Nephron (organoid): ENCODE measurements at regions not wholly inside any gene's neighbourhood (a gene's known extent, or its start where the extent isn't known, plus 50 kb on each side); places are given as distances from the start of the nearest gene placed in this dataset.

ENCODE experiments used
- H3K27ac Mint-ChIP-seq, 3 experiments: 2 replicates each; pipeline ENCODE4 v1.8.0; 2020; ENCODE audit warnings: mixed read lengths in 3 of 3, mild to moderate bottlenecking in 2 of 3, moderate library complexity in 1 of 3
- H3K27me3 Mint-ChIP-seq: 2 replicates; pipeline ENCODE4 v1.8.0; 2021; ENCODE audit warnings: low read depth, mild to moderate bottlenecking, moderate library complexity, mixed read lengths
- H3K36me3 Mint-ChIP-seq: 2 replicates; pipeline ENCODE4 v1.8.0; 2020; ENCODE audit warnings: low read depth, mixed read lengths
- H3K4me1 Mint-ChIP-seq: 2 replicates; pipeline ENCODE4 v1.8.0; 2020; ENCODE audit warnings: mixed read lengths
- H3K4me3 Mint-ChIP-seq, 3 experiments: 2 replicates each; pipeline ENCODE4 v1.8.0; 2020; ENCODE audit warnings: mild to moderate bottlenecking in 3 of 3, mixed read lengths in 3 of 3, moderate library complexity in 2 of 3
- H3K9me3 Mint-ChIP-seq: 2 replicates; pipeline ENCODE4 v1.8.0; 2020; ENCODE audit warnings: mixed read lengths
- TF ChIP-seq, protein P1 (sequence below), 3 experiments: fragments of 200-600 bp; sonication (generic); IDR thresholded peaks; one replicate each; pipeline ENCODE4 v1.5.0; 2021; ENCODE audit warnings: antibody characterized with exemption in 3 of 3; ENCODE audit not compliant: unreplicated experiment in 3 of 3

DNA sequence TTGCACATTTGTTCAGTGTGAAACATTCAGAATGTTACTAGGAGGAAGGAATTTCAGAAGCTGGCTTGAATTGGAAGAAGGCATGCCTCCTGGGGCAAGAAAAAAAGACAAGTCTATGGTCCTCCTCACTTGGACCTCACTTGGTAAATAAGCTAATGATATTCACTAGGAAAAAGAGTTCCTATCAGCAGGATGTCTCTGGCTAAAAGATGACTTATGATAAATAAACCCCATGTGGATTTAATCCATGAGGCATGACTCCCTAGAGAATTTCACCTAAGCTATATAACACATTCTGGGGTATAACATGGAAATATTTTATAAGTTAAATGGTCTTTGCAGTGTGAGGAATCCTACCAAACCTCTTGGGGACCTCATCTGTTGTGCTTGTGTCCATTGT, 199.9 kb downstream of the LRIG3 start:
- no peak overlapping the region for H3K4me3 Mint-ChIP-seq
- TF ChIP-seq, protein P1, sequence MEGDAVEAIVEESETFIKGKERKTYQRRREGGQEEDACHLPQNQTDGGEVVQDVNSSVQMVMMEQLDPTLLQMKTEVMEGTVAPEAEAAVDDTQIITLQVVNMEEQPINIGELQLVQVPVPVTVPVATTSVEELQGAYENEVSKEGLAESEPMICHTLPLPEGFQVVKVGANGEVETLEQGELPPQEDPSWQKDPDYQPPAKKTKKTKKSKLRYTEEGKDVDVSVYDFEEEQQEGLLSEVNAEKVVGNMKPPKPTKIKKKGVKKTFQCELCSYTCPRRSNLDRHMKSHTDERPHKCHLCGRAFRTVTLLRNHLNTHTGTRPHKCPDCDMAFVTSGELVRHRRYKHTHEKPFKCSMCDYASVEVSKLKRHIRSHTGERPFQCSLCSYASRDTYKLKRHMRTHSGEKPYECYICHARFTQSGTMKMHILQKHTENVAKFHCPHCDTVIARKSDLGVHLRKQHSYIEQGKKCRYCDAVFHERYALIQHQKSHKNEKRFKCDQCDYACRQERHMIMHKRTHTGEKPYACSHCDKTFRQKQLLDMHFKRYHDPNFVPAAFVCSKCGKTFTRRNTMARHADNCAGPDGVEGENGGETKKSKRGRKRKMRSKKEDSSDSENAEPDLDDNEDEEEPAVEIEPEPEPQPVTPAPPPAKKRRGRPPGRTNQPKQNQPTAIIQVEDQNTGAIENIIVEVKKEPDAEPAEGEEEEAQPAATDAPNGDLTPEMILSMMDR (IDR thresholded peaks at IDR 0.05; ENCODE audit: unreplicated experiment in 3 of 3): no peak
- no peak overlapping the region for H3K27ac Mint-ChIP-seq
- no peaks in the 10 kb centered on the region for H3K9me3 Mint-ChIP-seq
- H3K4me1 Mint-ChIP-seq: no peaks in the 10 kb centered on the region
- H3K36me3 Mint-ChIP-seq: no peaks in the 10 kb centered on the region
- no peaks in the 10 kb centered on the region for H3K27me3 Mint-ChIP-seq

DNA sequence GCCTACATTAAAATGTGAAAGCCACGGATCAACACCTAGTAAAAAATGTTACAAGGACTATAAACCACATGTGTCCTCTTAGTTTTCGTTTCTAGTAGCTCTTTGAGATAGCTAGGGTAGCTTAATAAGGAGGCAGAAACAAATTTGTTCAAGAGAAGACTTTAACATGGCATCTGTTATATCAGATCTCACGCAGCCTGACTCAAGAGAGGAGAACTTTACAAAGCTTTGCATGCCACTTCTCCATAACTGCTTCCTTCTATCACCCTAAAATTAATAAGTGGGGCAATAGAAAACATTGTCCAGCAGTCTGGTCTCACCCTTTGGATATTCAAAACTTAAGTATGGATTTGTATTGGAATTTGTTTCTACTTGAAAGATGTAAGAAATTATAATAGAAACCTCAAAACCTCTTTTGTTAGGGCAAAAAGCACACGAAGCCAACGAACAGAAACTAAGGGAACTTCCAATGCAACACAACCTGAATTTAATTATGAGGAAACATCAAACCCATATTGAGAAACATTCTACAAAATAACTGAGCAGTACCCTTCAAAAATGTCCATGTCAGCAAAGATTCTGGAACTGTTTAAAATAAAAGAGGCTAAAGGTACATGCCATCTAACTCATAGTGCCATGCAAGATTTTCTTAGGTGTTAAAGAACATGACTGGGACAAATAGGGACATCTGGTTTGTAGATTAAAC, 194.8 kb downstream of the LRIG3 start:
- H3K4me1 Mint-ChIP-seq: no peaks in the 10 kb centered on the region
- H3K27ac Mint-ChIP-seq: no peak overlapping the region
- H3K4me3 Mint-ChIP-seq: no peak overlapping the region
- no peaks in the 10 kb centered on the region for H3K36me3 Mint-ChIP-seq
- no peaks in the 10 kb centered on the region for H3K27me3 Mint-ChIP-seq
- TF ChIP-seq, protein P1 (IDR thresholded peaks at IDR 0.05; ENCODE audit: unreplicated experiment in 3 of 3): no peak
- no peaks in the 10 kb centered on the region for H3K9me3 Mint-ChIP-seq

DNA sequence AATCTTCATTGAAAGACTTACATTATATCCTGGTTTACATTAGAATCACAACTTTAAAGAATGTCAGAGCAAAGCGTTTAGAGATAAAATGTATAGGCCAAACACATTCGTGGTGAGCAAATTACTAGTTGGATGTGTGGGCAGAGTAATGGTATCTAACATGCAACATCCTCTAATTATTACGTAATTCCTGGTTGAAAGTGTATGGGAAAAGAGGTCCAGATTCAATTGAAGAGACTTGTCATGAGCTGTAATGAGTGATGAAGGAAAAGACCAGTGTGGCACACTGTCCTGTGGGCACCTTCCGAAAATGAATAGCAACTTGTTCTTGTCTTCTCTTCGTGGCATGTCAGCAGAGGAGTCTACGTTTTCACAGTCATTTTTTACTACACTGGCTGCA, 192.8 kb downstream of the LRIG3 start:
- Mint-ChIP-seq H3K4me3 (no peak overlapping the region), H3K27me3 (no peaks in the 10 kb centered on the region), H3K36me3 (no peaks in the 10 kb centered on the region), H3K27ac (no peak overlapping the region), H3K9me3 (no peaks in the 10 kb centered on the region), H3K4me1 (no peaks in the 10 kb centered on the region)
- TF ChIP-seq, protein P1 (IDR thresholded peaks at IDR 0.05; ENCODE audit: unreplicated experiment in 3 of 3): no peak

DNA sequence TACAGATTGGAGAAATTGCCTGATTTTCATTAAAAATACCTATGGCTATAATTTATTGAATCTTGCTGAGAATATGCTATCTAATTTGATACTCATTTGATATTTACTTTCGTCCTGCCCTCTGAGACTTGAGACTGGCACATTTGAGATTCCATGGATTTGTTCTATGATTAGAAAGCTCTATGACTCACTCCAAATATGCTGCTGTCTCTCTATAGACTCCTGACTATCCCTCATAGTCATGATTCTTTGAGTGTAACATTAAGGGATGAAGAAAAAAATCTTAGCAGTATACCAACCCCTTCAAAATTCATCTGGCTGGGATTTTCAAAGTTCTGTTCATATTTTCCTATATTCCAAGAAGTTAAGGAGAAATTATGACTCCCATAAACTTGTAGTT, 191.9 kb downstream of the LRIG3 start:
- H3K4me1 Mint-ChIP-seq: no peaks in the 10 kb centered on the region
- TF ChIP-seq, protein P1 (IDR thresholded peaks at IDR 0.05; ENCODE audit: unreplicated experiment in 3 of 3): no peak
- H3K27me3 Mint-ChIP-seq: no peaks in the 10 kb centered on the region
- H3K36me3 Mint-ChIP-seq: no peaks in the 10 kb centered on the region
- H3K9me3 Mint-ChIP-seq: no peaks in the 10 kb centered on the region
- H3K4me3 Mint-ChIP-seq: no peak overlapping the region
- no peak overlapping the region for H3K27ac Mint-ChIP-seq

DNA sequence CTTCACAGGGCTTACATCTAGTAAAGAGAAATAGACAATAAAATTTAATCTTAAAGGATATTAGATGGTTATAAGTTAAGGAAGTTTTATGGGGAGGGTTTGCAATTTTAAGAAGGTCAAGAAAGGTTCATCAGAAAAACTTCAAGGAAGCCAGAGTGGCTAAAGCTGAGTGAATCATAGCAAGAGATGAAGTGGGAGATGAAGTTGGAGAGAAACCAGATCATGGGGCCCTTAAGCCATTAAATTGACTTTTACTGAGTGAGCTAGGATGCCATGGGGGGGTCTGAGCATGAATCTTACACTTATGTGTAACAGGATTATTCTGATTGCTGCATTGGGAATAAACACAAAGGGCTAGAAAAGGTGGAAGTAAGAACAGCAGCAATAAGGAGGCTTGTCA, 189.2 kb downstream of the LRIG3 start:
- TF ChIP-seq, protein P1 (IDR thresholded peaks at IDR 0.05; ENCODE audit: unreplicated experiment in 3 of 3): no peak
- no peaks in the 10 kb centered on the region for H3K27me3 Mint-ChIP-seq

DNA sequence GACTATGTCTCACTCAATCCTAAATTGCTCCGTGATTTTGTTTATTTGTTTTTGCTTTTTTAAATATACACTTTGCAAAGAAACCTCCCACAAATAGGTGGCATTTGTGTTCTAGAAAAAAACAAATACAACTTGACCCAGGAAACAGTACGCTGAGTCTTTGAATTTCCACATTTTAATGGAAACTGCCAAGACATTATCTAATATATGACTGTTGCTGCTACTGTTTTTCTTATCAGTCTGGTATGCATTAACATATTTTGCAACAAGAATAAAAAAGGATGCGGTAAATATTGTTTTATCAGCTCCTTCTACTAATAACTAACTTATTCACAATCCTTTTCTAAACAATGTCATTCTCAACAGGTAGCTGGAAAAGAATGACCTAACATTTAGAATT, 187.4 kb downstream of the LRIG3 start:
- H3K36me3 Mint-ChIP-seq: no peaks in the 10 kb centered on the region
- no peaks in the 10 kb centered on the region for H3K27me3 Mint-ChIP-seq
- no peaks in the 10 kb centered on the region for H3K4me1 Mint-ChIP-seq
- H3K9me3 Mint-ChIP-seq: no peaks in the 10 kb centered on the region
- no peak overlapping the region for H3K4me3 Mint-ChIP-seq
- H3K27ac Mint-ChIP-seq: no peak overlapping the region
- TF ChIP-seq, protein P1 (IDR thresholded peaks at IDR 0.05; ENCODE audit: unreplicated experiment in 3 of 3): no peak

More for the DNA sequence above, 189.2 kb downstream of the LRIG3 start:
- H3K27ac Mint-ChIP-seq: no peak overlapping the region
- H3K4me1 Mint-ChIP-seq: no peaks in the 10 kb centered on the region
- H3K36me3 Mint-ChIP-seq: no peaks in the 10 kb centered on the region
- no peak overlapping the region for H3K4me3 Mint-ChIP-seq
- H3K9me3 Mint-ChIP-seq: no peaks in the 10 kb centered on the region
